WI38 (cell line): ENCODE measurements at regions not wholly inside any gene's neighbourhood (a gene's known extent, or its start where the extent isn't known, plus 50 kb on each side); places are given as distances from the start of the nearest gene placed in this dataset.

Experiments used
- H3K4me3 ChIP-seq: 2 replicates; pipeline ENCODE4 v1.5.1; 2011; ENCODE audit warnings: low read depth, mild to moderate bottlenecking, control low read depth, low read length
- TF ChIP-seq, protein P1 (sequence below): IDR thresholded peaks from 2 replicates; pipeline ENCODE4 v1.5.1; 2012; ENCODE audit warnings: low read depth, mild to moderate bottlenecking, control low read depth, low read length

DNA sequence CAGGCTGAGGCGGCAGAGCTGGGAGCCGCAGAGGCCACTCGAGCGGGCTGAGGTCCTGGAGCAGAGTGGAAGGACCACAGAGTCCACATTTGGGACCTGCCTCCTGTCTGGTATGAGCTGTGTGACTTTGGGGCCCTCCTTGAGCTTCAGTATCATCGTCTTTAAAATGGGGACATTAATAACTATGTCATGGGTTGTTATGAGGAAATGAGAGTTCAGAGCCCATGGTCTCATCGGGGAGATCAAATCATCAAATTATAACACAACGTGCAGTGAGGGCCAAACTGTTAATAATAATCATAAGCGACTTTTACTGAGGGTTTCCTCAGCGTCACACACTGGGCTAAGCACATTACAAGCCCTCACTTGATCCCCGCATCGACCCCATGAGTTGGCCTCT, 49.9 kb upstream of the CCDC167 start:
- no peak overlapping the region for H3K4me3 ChIP-seq
- TF ChIP-seq, protein P1, sequence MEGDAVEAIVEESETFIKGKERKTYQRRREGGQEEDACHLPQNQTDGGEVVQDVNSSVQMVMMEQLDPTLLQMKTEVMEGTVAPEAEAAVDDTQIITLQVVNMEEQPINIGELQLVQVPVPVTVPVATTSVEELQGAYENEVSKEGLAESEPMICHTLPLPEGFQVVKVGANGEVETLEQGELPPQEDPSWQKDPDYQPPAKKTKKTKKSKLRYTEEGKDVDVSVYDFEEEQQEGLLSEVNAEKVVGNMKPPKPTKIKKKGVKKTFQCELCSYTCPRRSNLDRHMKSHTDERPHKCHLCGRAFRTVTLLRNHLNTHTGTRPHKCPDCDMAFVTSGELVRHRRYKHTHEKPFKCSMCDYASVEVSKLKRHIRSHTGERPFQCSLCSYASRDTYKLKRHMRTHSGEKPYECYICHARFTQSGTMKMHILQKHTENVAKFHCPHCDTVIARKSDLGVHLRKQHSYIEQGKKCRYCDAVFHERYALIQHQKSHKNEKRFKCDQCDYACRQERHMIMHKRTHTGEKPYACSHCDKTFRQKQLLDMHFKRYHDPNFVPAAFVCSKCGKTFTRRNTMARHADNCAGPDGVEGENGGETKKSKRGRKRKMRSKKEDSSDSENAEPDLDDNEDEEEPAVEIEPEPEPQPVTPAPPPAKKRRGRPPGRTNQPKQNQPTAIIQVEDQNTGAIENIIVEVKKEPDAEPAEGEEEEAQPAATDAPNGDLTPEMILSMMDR: no peak
